H1 (cell line): ENCODE measurements at regions not wholly inside any gene's neighbourhood (a gene's known extent, or its start where the extent isn't known, plus 50 kb on each side); places are given as distances from the start of the nearest gene placed in this dataset.

Source experiments
- CTCF ChIA-PET: fragments of 300-600 bp; sonication (Branson Sonifier 250); formaldehyde crosslinking; loops from one replicate; lab custom pipeline; 2021; ENCODE audit not compliant: partially characterized antibody; lab: Charles Lee
- POLR2A ChIA-PET: fragments of 300-600 bp; sonication (Branson Sonifier 250); formaldehyde crosslinking; loops from one replicate; lab custom pipeline; 2021; ENCODE audit warnings: inconsistent platforms; ENCODE audit not compliant: partially characterized antibody; lab: Charles Lee
- DNase-seq, 2 experiments: peaks; one replicate each; pipeline versions ENCODE4 v3.0.0 to v3.0.0-alpha.2; 2010 to 2022; ENCODE audit warnings: low spot score in 2 of 2, low read depth in 1 of 2, mixed read lengths in 1 of 2
- FAIRE-seq: peaks from 2 replicates; lab custom pipeline; 2011; peaks lifted over from hg19 to GRCh38; lab: Jason Lieb, UNC
- H2AFZ ChIP-seq: 2 replicates; pipeline ENCODE4 v1.8.1; 2012; ENCODE audit warnings: low read length, inconsistent platforms
- H2AK5ac ChIP-seq: 2 replicates; pipeline ENCODE4 v1.6.1; 2013; ENCODE audit warnings: low read depth, low read length
- H2BK120ac ChIP-seq: replicated peaks from 2 replicates; pipeline ENCODE3; 2013; ENCODE audit warnings: low read depth, low read length, inconsistent platforms
- H2BK12ac ChIP-seq: 2 replicates; pipeline ENCODE4 v1.6.1; 2013; ENCODE audit warnings: low read depth, low read length
- H2BK15ac ChIP-seq: 2 replicates; pipeline ENCODE4 v1.6.1; 2013; ENCODE audit warnings: low read length
- H2BK20ac ChIP-seq: 2 replicates; pipeline ENCODE4 v1.6.1; 2013; ENCODE audit warnings: low read length
- H2BK5ac ChIP-seq: 2 replicates; pipeline ENCODE4 v1.6.1; 2013; ENCODE audit warnings: low read depth, low read length
- H3K14ac ChIP-seq: 2 replicates; pipeline ENCODE4 v1.6.1; 2013; ENCODE audit warnings: inconsistent platforms; ENCODE audit not compliant: insufficient read length
- H3K18ac ChIP-seq: 2 replicates; pipeline ENCODE4 v1.6.1; 2013; ENCODE audit warnings: low read length; ENCODE audit errors: extremely low read depth
- H3K23ac ChIP-seq: 2 replicates; pipeline ENCODE4 v1.6.1; 2013; ENCODE audit warnings: inconsistent platforms; ENCODE audit not compliant: insufficient read length
- H3K23me2 ChIP-seq: 2 replicates; pipeline ENCODE4 v1.6.1; 2013; ENCODE audit warnings: low read depth, low read length
- H3K27ac ChIP-seq: 2 replicates; pipeline ENCODE4 v1.6.1; 2011; ENCODE audit warnings: low read depth, low read length, inconsistent platforms
- H3K27me3 ChIP-seq, 4 experiments: replicated peaks in 1 of 4; 1 replicate in 1 of 4; 2 replicates in 3 of 4; pipeline versions ENCODE4 v1.6.1 to v1.8.1; 2011 to 2013; ENCODE audit warnings: low read length in 3 of 4, mild to moderate bottlenecking in 3 of 4, inconsistent platforms in 2 of 4, mixed read lengths in 2 of 4, moderate library complexity in 1 of 4; ENCODE audit not compliant: control insufficient read depth in 3 of 4, insufficient read depth in 3 of 4; ENCODE audit errors: extremely low read depth in 1 of 4
- H3K36me3 ChIP-seq, 4 experiments: 2 replicates each; pipeline versions ENCODE4 v1.6.1 to v1.8.1; 2011 to 2013; ENCODE audit warnings: mild to moderate bottlenecking in 4 of 4, low read length in 3 of 4, moderate library complexity in 2 of 4, control low read depth in 1 of 4, inconsistent platforms in 1 of 4; ENCODE audit not compliant: insufficient read depth in 4 of 4, control insufficient read depth in 2 of 4
- H3K4ac ChIP-seq: replicated peaks from 2 replicates; pipeline ENCODE3; 2013; ENCODE audit warnings: low read length, low read depth, mixed read lengths, inconsistent platforms; ENCODE audit not compliant: insufficient read length
- H3K4me1 ChIP-seq, 4 experiments: replicated peaks in 1 of 4; 1 replicate in 1 of 4; 2 replicates in 3 of 4; pipeline versions ENCODE4 v1.6.1 to v1.8.1; 2011 to 2013; ENCODE audit warnings: low read length in 3 of 4, inconsistent platforms in 2 of 4, mixed read lengths in 1 of 4; ENCODE audit not compliant: insufficient read depth in 4 of 4, control insufficient read depth in 3 of 4
- H3K4me2 ChIP-seq, 2 experiments: 2 replicates each; pipeline versions ENCODE4 v1.6.1 to v1.8.1; 2011 to 2013; ENCODE audit warnings: low read depth in 2 of 2, low read length in 2 of 2, control low read depth in 1 of 2, inconsistent platforms in 1 of 2, mild to moderate bottlenecking in 1 of 2; ENCODE audit not compliant: insufficient read depth in 1 of 2
- H3K4me3 ChIP-seq, 4 experiments: fragments of 200-600, 300-600 bp in 1 of 4; sonication (generic), shearing (Covaris generic), sonication (Bioruptor Twin) in 1 of 4; 2 replicates each; pipeline versions ENCODE4 v1.5.1 to v1.8.1; 2011 to 2016; ENCODE audit warnings: low read length in 4 of 4, low read depth in 3 of 4, control low read depth in 2 of 4, inconsistent platforms in 2 of 4, mild to moderate bottlenecking in 2 of 4, mixed read lengths in 1 of 4, moderate library complexity in 1 of 4; ENCODE audit not compliant: insufficient read depth in 2 of 4; ENCODE audit errors: extremely low read depth in 1 of 4
- H3K56ac ChIP-seq: replicated peaks from 2 replicates; pipeline ENCODE3; 2013; ENCODE audit warnings: low read depth, mild to moderate bottlenecking, mixed read lengths, low read length, inconsistent platforms; ENCODE audit not compliant: insufficient read length
- H3K79me1 ChIP-seq: 2 replicates; pipeline ENCODE4 v1.6.1; 2013; ENCODE audit warnings: low read depth, low read length, control low read depth
- H3K79me2 ChIP-seq, 2 experiments: 2 replicates each; pipeline versions ENCODE4 v1.6.1 to v1.8.1; 2012 to 2013; ENCODE audit warnings: low read length in 2 of 2, mild to moderate bottlenecking in 2 of 2, inconsistent platforms in 1 of 2; ENCODE audit not compliant: insufficient read depth in 2 of 2, control insufficient read depth in 1 of 2
- H3K9ac ChIP-seq, 4 experiments: replicated peaks in 1 of 4; 1 replicate in 1 of 4; 2 replicates in 3 of 4; pipeline versions ENCODE4 v1.6.1 to v1.8.1; 2011 to 2013; ENCODE audit warnings: low read depth in 3 of 4, low read length in 3 of 4, control low read depth in 2 of 4, mild to moderate bottlenecking in 2 of 4, moderate library complexity in 2 of 4, inconsistent platforms in 1 of 4; ENCODE audit errors: extremely low read depth in 1 of 4
- H3K9me3 ChIP-seq, 2 experiments: 2 replicates each; pipeline versions ENCODE4 v1.6.1 to v1.8.1; 2012 to 2013; ENCODE audit warnings: mild to moderate bottlenecking in 2 of 2, moderate library complexity in 2 of 2, control low read depth in 1 of 2, inconsistent platforms in 1 of 2, low read depth in 1 of 2, low read length in 1 of 2, mixed read lengths in 1 of 2; ENCODE audit not compliant: insufficient read depth in 2 of 2
- H4K20me1 ChIP-seq, 2 experiments: replicated peaks in 1 of 2; 2 replicates each; pipeline versions ENCODE3 to v1.8.1; 2011 to 2013; ENCODE audit warnings: inconsistent platforms in 2 of 2, low read length in 2 of 2, mild to moderate bottlenecking in 1 of 2; ENCODE audit not compliant: insufficient read depth in 2 of 2, control insufficient read depth in 1 of 2
- H4K5ac ChIP-seq: 2 replicates; pipeline ENCODE4 v1.6.1; 2013; ENCODE audit warnings: low read length, low read depth, mixed read lengths, inconsistent platforms; ENCODE audit not compliant: insufficient read length
- H4K8ac ChIP-seq: 2 replicates; pipeline ENCODE4 v1.8.0; 2013; ENCODE audit warnings: mild to moderate bottlenecking, moderate library complexity, low read length, inconsistent platforms; ENCODE audit not compliant: insufficient read depth; ENCODE audit errors: extremely low read depth
- H4K91ac ChIP-seq: replicated peaks from 2 replicates; pipeline ENCODE3; 2013; ENCODE audit warnings: low read length, mixed read lengths, inconsistent platforms; ENCODE audit not compliant: insufficient read length
- POLR2A ChIP-seq, 2 experiments: IDR thresholded peaks; 1 replicate in 1 of 2; 2 replicates in 1 of 2; pipeline ENCODE4 v1.6.1; 2011; ENCODE audit warnings: low read depth in 2 of 2, low read length in 2 of 2, mild to moderate bottlenecking in 2 of 2; ENCODE audit errors: control extremely low read depth in 1 of 2
- RXRA ChIP-seq: IDR thresholded peaks from 2 replicates; pipeline ENCODE4 v1.6.1; 2011; ENCODE audit warnings: low read depth, mild to moderate bottlenecking, low read length, moderate library complexity; ENCODE audit not compliant: insufficient read depth
- TAF1 ChIP-seq: IDR thresholded peaks from 2 replicates; pipeline ENCODE4 v1.6.1; 2011; ENCODE audit warnings: mild to moderate bottlenecking, low read depth, low read length
- WGBS, 2 experiments: shearing (Covaris generic) in 1 of 2; methylation state at CpG; one replicate each; pipeline versions ENCODE4 v1.1.6 to v1.1.7; 2013 to 2015; ENCODE audit warnings: low lambda C conversion rate in 2 of 2, mixed read lengths in 2 of 2, inconsistent platforms in 1 of 2, low coverage in 1 of 2, missing lambda C conversion rate in 1 of 2; ENCODE audit not compliant: insufficient replicate concordance in 2 of 2, insufficient coverage in 1 of 2, insufficient read length in 1 of 2; ENCODE audit errors: extremely low coverage in 1 of 2, missing lambda C conversion rate in 1 of 2; 5-methylcytosine and 5-hydroxymethylcytosine counted together

GRCh38 chr2:136286423-136286822 is 168.5 kb upstream of the CXCR4 start:
- 93% methylated on average over 3 of the region's 3 CpGs; no CpG with 5 or more reads in 1 of the 2 experiments for WGBS, 2 experiments
- H3K27me3 ChIP-seq = no peaks in the 10 kb centered on the region
- H3K4me2 ChIP-seq = no peak overlapping the region
- no peak overlapping the region for H2AK5ac ChIP-seq
- H4K5ac ChIP-seq = no peak overlapping the region
- H2BK12ac ChIP-seq = no peak overlapping the region
- no peak overlapping the region for H2BK5ac ChIP-seq
- no peak overlapping the region for H3K4ac ChIP-seq
- no peak overlapping the region for H3K56ac ChIP-seq
- no peaks in the 10 kb centered on the region for H3K9me3 ChIP-seq
- H2BK120ac ChIP-seq = no peak overlapping the region
- ChIA-PET CTCF (interaction anchor here (0.7 to 1.6 kb wide), 5 partner anchors 9 to 97 kb away, joined by 3 to 5 read pairs (median 4); no protein-coding TSS in a partner anchor), POLR2A (no interaction called here)
- FAIRE-seq = no peak
- H3K79me1 ChIP-seq = no peaks in the 10 kb centered on the region
- H2AFZ ChIP-seq = no peak overlapping the region
- no peak overlapping the region for H3K18ac ChIP-seq
- no peaks in the 10 kb centered on the region for H3K23me2 ChIP-seq
- no peaks in the 10 kb centered on the region for H3K79me2 ChIP-seq
- no peaks in the 10 kb centered on the region for H3K4me1 ChIP-seq
- no peak overlapping the region for H3K4me3 ChIP-seq
- H3K36me3 ChIP-seq = no peaks in the 10 kb centered on the region
- no peak overlapping the region for H3K23ac ChIP-seq
- H3K27ac ChIP-seq = no peak overlapping the region
- TF ChIP-seq POLR2A (IDR thresholded peaks at IDR 0.05; ENCODE audit: control extremely low read depth in 1 of 2, low read depth in 2 of 2, low read length in 2 of 2) (no peak), RXRA (no peak), TAF1 (no peak)
- no peak overlapping the region for H4K8ac ChIP-seq
- H4K91ac ChIP-seq = no peak overlapping the region
- DNase-seq = no peak
- no peak overlapping the region for H3K14ac ChIP-seq
- no peak overlapping the region for H3K9ac ChIP-seq
- H2BK15ac ChIP-seq = no peak overlapping the region
- no peaks in the 10 kb centered on the region for H4K20me1 ChIP-seq
- no peak overlapping the region for H2BK20ac ChIP-seq
